ENCODE measurements at regions not wholly inside any gene's neighbourhood (a gene's known extent, or its start where the extent isn't known, plus 50 kb on each side); places are given as distances from the start of the nearest gene placed in this dataset.
"Not testable (repeated sequence)": the region's sequence is repeated elsewhere in the genome, so short reads cannot be mapped to it uniquely, and the experiment has no call there.

DNA sequence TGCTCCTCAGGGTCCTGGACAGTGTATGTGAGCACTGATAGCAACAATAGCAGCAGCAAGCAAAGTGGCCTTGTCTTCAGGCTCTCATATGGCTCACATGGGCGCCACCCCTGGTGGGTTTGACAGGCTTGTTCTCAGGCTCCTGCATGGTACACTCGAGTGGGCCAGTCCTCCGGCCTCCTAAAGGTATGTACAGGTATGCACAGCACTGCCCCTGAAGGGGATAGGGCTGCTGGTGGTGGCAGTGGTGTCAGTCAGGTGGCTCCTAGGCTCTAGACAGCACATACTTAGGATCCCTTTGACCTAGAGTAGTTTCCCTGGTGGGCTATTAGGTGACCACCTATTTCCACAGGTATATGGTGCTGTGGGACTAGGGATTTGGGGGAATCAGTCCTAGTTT is 79.8 kb downstream of the LGALS9B start:
- not testable (repeated sequence) for DNase-seq

DNA sequence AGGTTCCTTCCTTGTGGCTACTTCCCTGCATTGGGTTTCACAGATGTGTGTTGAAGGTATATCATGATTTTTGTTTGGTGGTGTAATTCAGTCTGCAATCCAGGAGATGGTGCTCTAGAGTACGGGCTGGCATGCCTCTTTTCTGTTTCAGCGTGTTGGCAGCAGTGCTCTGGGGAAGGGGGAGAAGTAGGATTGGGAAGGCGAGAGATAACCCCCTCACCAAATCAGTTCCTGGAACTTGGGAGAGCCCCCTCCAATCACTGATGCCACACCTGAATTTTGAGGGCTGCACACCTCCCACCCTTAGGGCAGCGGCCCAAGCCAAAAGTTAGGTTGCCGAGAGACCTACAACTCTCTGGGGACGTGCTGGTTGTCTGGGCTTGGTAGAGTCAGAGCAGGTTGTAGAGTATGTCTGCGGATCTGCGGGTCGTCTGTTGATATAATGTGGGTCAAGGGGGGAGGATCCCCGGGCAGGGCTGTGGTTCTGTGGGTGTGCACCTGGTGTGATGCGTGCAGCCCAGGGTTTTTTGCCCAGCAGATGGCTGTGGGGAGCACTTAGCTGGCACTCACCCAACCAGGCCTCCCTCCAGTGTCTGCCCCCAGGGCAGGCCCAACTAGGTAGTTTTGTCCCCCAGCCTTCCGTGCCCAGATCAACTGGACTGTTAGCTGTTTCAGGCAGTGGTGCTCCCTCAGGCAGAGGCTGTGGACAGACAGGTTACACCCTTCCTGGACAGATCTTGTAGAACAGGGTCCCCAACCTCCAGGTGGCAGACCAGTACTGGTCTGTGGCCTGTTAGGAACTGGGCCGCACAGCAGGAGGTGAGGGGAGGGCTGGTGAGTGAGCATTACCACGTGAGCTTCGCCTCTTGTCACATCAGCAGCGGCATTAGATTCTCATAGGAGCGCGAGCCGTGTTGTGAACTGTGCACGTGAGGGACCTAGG is 85.7 kb downstream of the LGALS9B start:
- peak in 1 of 2 experiments; percentile 28 for DNase-seq

DNA sequence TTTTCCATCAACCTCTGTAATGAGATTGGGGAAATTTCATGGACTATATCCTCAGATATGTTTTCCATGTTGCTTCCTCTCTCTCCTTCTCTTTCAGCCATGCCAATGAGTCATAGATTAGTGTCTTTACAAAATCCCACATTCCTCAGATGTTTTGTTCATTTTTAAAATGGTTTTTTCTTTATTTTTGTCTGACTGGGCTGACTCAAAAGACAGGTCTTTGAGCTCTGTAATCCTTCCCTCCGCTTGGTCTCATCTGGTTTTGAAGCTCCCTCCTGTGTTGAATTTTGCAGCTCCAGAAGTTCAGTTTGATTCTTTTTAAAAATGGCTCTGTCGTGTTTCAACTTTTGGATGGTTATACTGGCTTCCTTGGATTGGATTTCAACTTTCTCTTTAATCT is 86.7 kb downstream of the LGALS9B start:
- not testable (repeated sequence) for DNase-seq

DNA sequence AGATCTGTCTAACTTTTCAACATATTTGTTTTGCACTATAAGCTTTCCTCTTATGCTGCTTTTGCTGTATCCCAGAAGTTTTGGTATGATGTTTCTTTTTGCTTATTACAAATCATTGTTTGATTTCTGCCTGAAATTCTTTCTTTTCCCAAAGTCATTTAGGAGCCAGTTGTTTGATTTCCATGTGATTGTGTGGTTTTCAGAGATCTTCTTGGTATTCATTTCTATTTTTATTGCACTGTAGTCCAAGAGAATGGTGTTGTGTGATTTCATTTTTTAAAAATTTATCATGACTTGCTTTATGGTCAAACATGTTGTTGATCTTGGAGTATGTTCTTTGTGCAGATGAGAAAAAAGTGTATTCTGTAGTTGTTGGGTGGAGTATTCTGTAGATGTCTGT is 88.1 kb downstream of the LGALS9B start:
- DNase-seq = not testable (repeated sequence)

DNA sequence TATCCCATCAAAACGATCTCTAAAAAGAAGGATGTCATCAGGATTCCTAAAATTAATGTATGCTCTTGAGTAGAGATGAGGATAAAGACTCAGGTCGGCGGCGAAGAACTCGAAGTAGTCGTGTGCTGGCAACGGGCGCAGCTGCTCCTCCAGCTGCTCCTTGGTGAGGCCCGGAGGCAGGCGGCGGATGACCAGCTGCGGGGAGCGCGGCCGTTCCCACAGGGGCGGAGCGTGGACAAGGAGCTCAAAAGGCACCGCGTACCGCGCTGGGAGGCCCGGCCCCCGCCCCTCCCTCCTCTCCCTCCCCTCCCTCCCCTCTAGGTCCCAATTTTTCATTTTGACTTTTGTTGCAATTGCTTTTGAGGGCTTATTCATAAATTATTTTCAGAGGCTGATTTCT is 90.7 kb downstream of the LGALS9B start:
- not testable (repeated sequence) for DNase-seq

DNA sequence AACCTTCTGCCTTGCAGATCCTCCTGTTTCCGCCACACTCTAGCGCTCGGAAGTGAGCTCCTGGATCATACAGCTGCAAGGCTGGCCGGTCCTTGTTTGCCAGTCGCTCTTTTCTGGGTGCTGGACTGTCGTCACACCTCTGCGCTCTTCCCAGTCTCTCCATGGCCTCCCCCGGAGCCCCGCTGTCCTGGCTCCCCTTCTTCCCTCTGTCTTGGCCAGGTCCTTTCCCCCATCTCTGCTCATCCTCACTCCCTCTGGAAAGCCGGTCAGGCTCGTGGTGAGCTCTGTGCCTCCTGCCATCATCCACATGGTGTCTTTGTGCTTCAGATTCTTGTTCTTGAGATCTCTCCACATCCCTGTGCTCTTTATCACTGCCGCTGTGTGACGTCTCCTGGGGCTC is 91.6 kb downstream of the LGALS9B start:
- not testable (repeated sequence) for DNase-seq

All from NCI-H526 (cell line).